HEK293 (cell line): ENCODE measurements at regions not wholly inside any gene's neighbourhood (a gene's known extent, or its start where the extent isn't known, plus 50 kb on each side); places are given as distances from the start of the nearest gene placed in this dataset.

Source experiments
- CTCF ChIA-PET: fragments of 350-600 bp; formaldehyde crosslinking; extraction: SDS; loops from one replicate; lab custom pipeline; 2021; ENCODE audit warnings: antibody characterized with exemption; lab: Yijun Ruan, JAX
- POLR2A ChIA-PET: fragments of 300-600 bp; formaldehyde crosslinking; extraction: SDS; loops from one replicate; lab custom pipeline; 2020; ENCODE audit warnings: antibody characterized with exemption, inconsistent platforms; lab: Yijun Ruan, JAX
- H3K27ac ChIP-seq: fragments of 200-500 bp; sonication (Bioruptor generic); 2 replicates; pipeline ENCODE4 v1.5.1; 2014; ENCODE audit warnings: low read depth, low read length, control low read depth, inconsistent platforms; ENCODE audit errors: extremely low read depth
- H3K36me3 ChIP-seq, 2 experiments: fragments of 200-500 bp in 1 of 2; sonication (Bioruptor generic) in 1 of 2; 1 replicate in 1 of 2; 2 replicates in 1 of 2; pipeline ENCODE4 v1.5.1; 2014 to 2017; ENCODE audit warnings: inconsistent platforms in 2 of 2, low read length in 2 of 2; ENCODE audit not compliant: control insufficient read depth in 2 of 2, insufficient read depth in 1 of 2
- H3K4me1 ChIP-seq: fragments of 200-500 bp; sonication (Bioruptor generic); 2 replicates; pipeline ENCODE4 v1.5.1; 2014; ENCODE audit warnings: mild to moderate bottlenecking, low read length, inconsistent platforms; ENCODE audit not compliant: control insufficient read depth, insufficient read depth
- H3K4me3 ChIP-seq: 2 replicates; pipeline ENCODE4 v1.5.1; 2011; ENCODE audit warnings: low read depth, mild to moderate bottlenecking, control low read depth, low read length, moderate library complexity
- H3K9me3 ChIP-seq: fragments of 200-500 bp; sonication (Bioruptor generic); 2 replicates; pipeline ENCODE4 v1.5.1; 2014; ENCODE audit warnings: low read depth, low read length, inconsistent platforms; ENCODE audit not compliant: control insufficient read depth, insufficient read depth
- BCL11B ChIP-seq: fragments of 450-650 bp; formaldehyde crosslinking; IDR thresholded peaks from 2 replicates; pipeline ENCODE4 v1.5.1; 2016; ENCODE audit warnings: low read depth, missing biosample characterization, missing genetic modification characterization
- HOXA7 ChIP-seq: sonication (generic); formaldehyde crosslinking; IDR thresholded peaks from 2 replicates; pipeline ENCODE4 v1.8.1; 2022; ENCODE audit warnings: missing genetic modification reagents, borderline replicate concordance
- IKZF3 ChIP-seq: fragments of 450-650 bp; IDR thresholded peaks from 2 replicates; pipeline ENCODE4 v1.5.0; 2018; ENCODE audit warnings: missing biosample characterization, mild to moderate bottlenecking, missing genetic modification characterization, moderate library complexity
- KLF7 ChIP-seq: fragments of 450-650 bp; formaldehyde crosslinking; IDR thresholded peaks from 2 replicates; pipeline ENCODE4 v1.5.1; 2016; ENCODE audit warnings: missing biosample characterization, missing genetic modification characterization, borderline replicate concordance
- MYNN ChIP-seq: fragments of 450-650 bp; formaldehyde crosslinking; IDR thresholded peaks from 2 replicates; pipeline ENCODE4 v1.5.1; 2016; ENCODE audit warnings: missing biosample characterization, missing genetic modification characterization, borderline replicate concordance
- OSR2 ChIP-seq: fragments of 450-650 bp; formaldehyde crosslinking; IDR thresholded peaks from 2 replicates; pipeline ENCODE4 v1.5.1; 2016; ENCODE audit warnings: missing biosample characterization, missing genetic modification characterization
- SALL2 ChIP-seq: fragments of 450-650 bp; formaldehyde crosslinking; IDR thresholded peaks from 2 replicates; pipeline ENCODE4 v1.5.0; 2017; ENCODE audit warnings: missing biosample characterization, mild to moderate bottlenecking, missing genetic modification characterization, borderline replicate concordance
- SETDB1 ChIP-seq: IDR thresholded peaks from one replicate; pipeline ENCODE4 v1.6.1; 2017; ENCODE audit warnings: mild to moderate bottlenecking, low read length, moderate library complexity, mixed read lengths; ENCODE audit not compliant: insufficient read length
- ZBTB1 ChIP-seq: fragments of 450-650 bp; formaldehyde crosslinking; IDR thresholded peaks from 2 replicates; pipeline ENCODE4 v1.5.1; 2016; ENCODE audit warnings: missing biosample characterization, missing genetic modification characterization
- ZNF121 ChIP-seq: fragments of 450-650 bp; formaldehyde crosslinking; IDR thresholded peaks from 2 replicates; pipeline ENCODE4 v1.5.1; 2016; ENCODE audit warnings: missing biosample characterization, missing genetic modification characterization
- ZNF184 ChIP-seq: fragments of 450-650 bp; IDR thresholded peaks from 2 replicates; pipeline ENCODE4 v1.5.1; 2018; ENCODE audit warnings: missing biosample characterization, mild to moderate bottlenecking, missing genetic modification characterization
- ZNF221 ChIP-seq: fragments of 450-650 bp; formaldehyde crosslinking; IDR thresholded peaks from 2 replicates; pipeline ENCODE4 v1.5.1; 2017; ENCODE audit warnings: missing biosample characterization, missing genetic modification characterization, borderline replicate concordance
- ZNF24 ChIP-seq: fragments of 450-650 bp; formaldehyde crosslinking; IDR thresholded peaks from 2 replicates; pipeline ENCODE4 v1.5.1; 2016; ENCODE audit warnings: missing biosample characterization, missing genetic modification characterization
- ZNF302 ChIP-seq: fragments of 450-650 bp; formaldehyde crosslinking; IDR thresholded peaks from 2 replicates; pipeline ENCODE4 v1.5.1; 2016; ENCODE audit warnings: missing biosample characterization, missing genetic modification characterization, low read depth
- ZNF354C ChIP-seq: fragments of 450-650 bp; formaldehyde crosslinking; IDR thresholded peaks from 2 replicates; pipeline ENCODE4 v1.5.1; 2016; ENCODE audit warnings: missing biosample characterization, missing genetic modification characterization, low read depth, borderline replicate concordance
- ZNF529 ChIP-seq: fragments of 450-650 bp; formaldehyde crosslinking; IDR thresholded peaks from 2 replicates; pipeline ENCODE4 v1.5.1; 2017; ENCODE audit warnings: missing genetic modification characterization, missing biosample characterization; ENCODE audit not compliant: insufficient replicate concordance
- ZNF548 ChIP-seq: fragments of 450-650 bp; formaldehyde crosslinking; IDR thresholded peaks from 2 replicates; pipeline ENCODE4 v1.5.1; 2016; ENCODE audit warnings: missing biosample characterization, missing genetic modification characterization
- ZNF626 ChIP-seq: fragments of 450-650 bp; sonication (Bioruptor Pico); formaldehyde crosslinking; IDR thresholded peaks from 2 replicates; pipeline ENCODE4 v1.5.1; 2018; ENCODE audit warnings: missing biosample characterization, missing genetic modification characterization, inconsistent platforms
- ZNF654 ChIP-seq: fragments of 450-650 bp; formaldehyde crosslinking; IDR thresholded peaks from 2 replicates; pipeline ENCODE4 v1.5.1; 2016; ENCODE audit warnings: low read depth, missing biosample characterization, missing genetic modification characterization
- ZNF792 ChIP-seq: fragments of 450-650 bp; formaldehyde crosslinking; IDR thresholded peaks from 2 replicates; pipeline ENCODE4 v1.5.1; 2016; ENCODE audit warnings: missing biosample characterization, missing genetic modification characterization
- ZSCAN30 ChIP-seq: fragments of 450-650 bp; IDR thresholded peaks from 2 replicates; pipeline ENCODE4 v1.5.1; 2018; ENCODE audit warnings: missing biosample characterization, mild to moderate bottlenecking, missing genetic modification characterization, moderate library complexity
- TF ChIP-seq, protein P1 (sequence below): fragments of 450-650 bp; formaldehyde crosslinking; IDR thresholded peaks from 2 replicates; pipeline ENCODE4 v1.5.1; 2016; ENCODE audit warnings: missing biosample characterization, missing genetic modification characterization
- TF ChIP-seq, protein P2 (sequence below): fragments of 450-650 bp; formaldehyde crosslinking; IDR thresholded peaks from 2 replicates; pipeline ENCODE4 v1.5.1; 2017; ENCODE audit warnings: missing biosample characterization, missing genetic modification characterization
- TF ChIP-seq, protein P3 (sequence below): fragments of 450-650 bp; formaldehyde crosslinking; IDR thresholded peaks from 2 replicates; pipeline ENCODE4 v1.5.1; 2016; ENCODE audit warnings: missing biosample characterization, missing genetic modification characterization, borderline replicate concordance
- TF ChIP-seq, protein P4 (sequence below): fragments of 450-650 bp; formaldehyde crosslinking; IDR thresholded peaks from 2 replicates; pipeline ENCODE4 v1.5.1; 2017; ENCODE audit warnings: missing biosample characterization, missing genetic modification characterization

DNA sequence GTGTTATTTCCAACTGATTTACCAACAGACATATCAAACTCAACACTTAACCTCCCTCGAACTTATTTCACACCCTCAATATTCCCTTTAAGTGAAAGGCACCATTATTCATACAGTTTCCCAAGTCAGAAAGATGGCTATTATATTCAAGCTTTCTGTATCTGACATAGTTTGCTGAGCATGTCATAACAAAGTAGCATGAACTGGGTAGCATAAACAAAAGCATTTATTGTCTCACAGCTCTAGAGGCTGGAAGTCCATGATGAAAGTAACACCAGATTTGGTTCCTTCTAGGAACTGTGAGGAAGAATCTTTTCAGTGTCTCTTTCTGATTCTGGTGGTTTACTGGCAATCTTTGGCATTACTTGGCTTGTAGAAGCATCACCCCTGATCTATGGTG lies 1388.6 kb downstream of the TECRL start:
- Histone ChIP-seq H3K36me3 (no peaks in the 10 kb centered on the region), H3K4me3 (no peak overlapping the region), H3K27ac (no peak overlapping the region), H3K4me1 (no peaks in the 10 kb centered on the region), H3K9me3 (no peaks in the 10 kb centered on the region)
- TF ChIP-seq OSR2 (no peak), ZBTB1 (tag by site-specific recombination) (no peak), SETDB1 (no peak), ZNF184 (tag by site-specific recombination) (no peak), SALL2 (no peak), ZNF221 (tag by site-specific recombination) (no peak), ZNF548 (tag by site-specific recombination) (no peak), BCL11B (tag by site-specific recombination) (no peak), KLF7 (tag by site-specific recombination) (no peak), ZNF654 (tag by site-specific recombination) (no peak), ZNF24 (no peak)
- TF ChIP-seq, protein P1, sequence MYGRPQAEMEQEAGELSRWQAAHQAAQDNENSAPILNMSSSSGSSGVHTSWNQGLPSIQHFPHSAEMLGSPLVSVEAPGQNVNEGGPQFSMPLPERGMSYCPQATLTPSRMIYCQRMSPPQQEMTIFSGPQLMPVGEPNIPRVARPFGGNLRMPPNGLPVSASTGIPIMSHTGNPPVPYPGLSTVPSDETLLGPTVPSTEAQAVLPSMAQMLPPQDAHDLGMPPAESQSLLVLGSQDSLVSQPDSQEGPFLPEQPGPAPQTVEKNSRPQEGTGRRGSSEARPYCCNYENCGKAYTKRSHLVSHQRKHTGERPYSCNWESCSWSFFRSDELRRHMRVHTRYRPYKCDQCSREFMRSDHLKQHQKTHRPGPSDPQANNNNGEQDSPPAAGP = no peak
- TF ChIP-seq, protein P2, sequence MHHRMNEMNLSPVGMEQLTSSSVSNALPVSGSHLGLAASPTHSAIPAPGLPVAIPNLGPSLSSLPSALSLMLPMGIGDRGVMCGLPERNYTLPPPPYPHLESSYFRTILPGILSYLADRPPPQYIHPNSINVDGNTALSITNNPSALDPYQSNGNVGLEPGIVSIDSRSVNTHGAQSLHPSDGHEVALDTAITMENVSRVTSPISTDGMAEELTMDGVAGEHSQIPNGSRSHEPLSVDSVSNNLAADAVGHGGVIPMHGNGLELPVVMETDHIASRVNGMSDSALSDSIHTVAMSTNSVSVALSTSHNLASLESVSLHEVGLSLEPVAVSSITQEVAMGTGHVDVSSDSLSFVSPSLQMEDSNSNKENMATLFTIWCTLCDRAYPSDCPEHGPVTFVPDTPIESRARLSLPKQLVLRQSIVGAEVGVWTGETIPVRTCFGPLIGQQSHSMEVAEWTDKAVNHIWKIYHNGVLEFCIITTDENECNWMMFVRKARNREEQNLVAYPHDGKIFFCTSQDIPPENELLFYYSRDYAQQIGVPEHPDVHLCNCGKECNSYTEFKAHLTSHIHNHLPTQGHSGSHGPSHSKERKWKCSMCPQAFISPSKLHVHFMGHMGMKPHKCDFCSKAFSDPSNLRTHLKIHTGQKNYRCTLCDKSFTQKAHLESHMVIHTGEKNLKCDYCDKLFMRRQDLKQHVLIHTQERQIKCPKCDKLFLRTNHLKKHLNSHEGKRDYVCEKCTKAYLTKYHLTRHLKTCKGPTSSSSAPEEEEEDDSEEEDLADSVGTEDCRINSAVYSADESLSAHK (tag by site-specific recombination) = no peak
- POLR2A ChIA-PET = no interaction called here
- CTCF ChIA-PET = no interaction called here

DNA sequence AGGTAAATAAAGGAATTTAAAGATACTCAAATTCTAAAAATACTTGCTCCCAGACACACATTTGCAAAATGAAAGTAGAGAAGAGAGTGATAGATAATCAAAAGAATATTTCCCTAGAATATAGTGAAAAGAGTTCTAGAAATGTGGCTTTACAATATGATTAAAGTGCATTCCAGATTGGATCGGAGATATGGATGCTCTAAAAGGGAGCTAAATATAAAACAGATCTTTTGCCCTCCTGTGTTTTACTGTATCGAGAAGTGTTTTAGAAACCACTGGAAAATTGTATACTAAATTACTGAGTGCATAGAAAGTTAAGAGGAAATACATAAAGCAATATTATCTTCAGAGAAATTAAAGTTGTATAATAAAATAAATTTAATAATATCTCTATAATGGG lies 1392.0 kb downstream of the TECRL start:
- no peak overlapping the region for H3K4me3 ChIP-seq
- H3K9me3 ChIP-seq = no peaks in the 10 kb centered on the region
- ChIA-PET CTCF (no interaction called here), POLR2A (no interaction called here)
- no peaks in the 10 kb centered on the region for H3K36me3 ChIP-seq
- H3K4me1 ChIP-seq = no peaks in the 10 kb centered on the region
- H3K27ac ChIP-seq = no peak overlapping the region
- TF ChIP-seq ZNF354C (tag by site-specific recombination) = no peak
- no peak for TF ChIP-seq ZNF792
- no peak for TF ChIP-seq ZNF302 (tag by site-specific recombination)
- TF ChIP-seq IKZF3 (tag by site-specific recombination) = no peak
- TF ChIP-seq HOXA7 (CRISPR knock-in tag) = no peak
- TF ChIP-seq ZNF626 = no peak
- no peak for TF ChIP-seq ZNF121 (tag by site-specific recombination)
- TF ChIP-seq ZSCAN30 (tag by site-specific recombination) = no peak
- no peak for TF ChIP-seq ZNF529 (tag by site-specific recombination)
- TF ChIP-seq, protein P3, sequence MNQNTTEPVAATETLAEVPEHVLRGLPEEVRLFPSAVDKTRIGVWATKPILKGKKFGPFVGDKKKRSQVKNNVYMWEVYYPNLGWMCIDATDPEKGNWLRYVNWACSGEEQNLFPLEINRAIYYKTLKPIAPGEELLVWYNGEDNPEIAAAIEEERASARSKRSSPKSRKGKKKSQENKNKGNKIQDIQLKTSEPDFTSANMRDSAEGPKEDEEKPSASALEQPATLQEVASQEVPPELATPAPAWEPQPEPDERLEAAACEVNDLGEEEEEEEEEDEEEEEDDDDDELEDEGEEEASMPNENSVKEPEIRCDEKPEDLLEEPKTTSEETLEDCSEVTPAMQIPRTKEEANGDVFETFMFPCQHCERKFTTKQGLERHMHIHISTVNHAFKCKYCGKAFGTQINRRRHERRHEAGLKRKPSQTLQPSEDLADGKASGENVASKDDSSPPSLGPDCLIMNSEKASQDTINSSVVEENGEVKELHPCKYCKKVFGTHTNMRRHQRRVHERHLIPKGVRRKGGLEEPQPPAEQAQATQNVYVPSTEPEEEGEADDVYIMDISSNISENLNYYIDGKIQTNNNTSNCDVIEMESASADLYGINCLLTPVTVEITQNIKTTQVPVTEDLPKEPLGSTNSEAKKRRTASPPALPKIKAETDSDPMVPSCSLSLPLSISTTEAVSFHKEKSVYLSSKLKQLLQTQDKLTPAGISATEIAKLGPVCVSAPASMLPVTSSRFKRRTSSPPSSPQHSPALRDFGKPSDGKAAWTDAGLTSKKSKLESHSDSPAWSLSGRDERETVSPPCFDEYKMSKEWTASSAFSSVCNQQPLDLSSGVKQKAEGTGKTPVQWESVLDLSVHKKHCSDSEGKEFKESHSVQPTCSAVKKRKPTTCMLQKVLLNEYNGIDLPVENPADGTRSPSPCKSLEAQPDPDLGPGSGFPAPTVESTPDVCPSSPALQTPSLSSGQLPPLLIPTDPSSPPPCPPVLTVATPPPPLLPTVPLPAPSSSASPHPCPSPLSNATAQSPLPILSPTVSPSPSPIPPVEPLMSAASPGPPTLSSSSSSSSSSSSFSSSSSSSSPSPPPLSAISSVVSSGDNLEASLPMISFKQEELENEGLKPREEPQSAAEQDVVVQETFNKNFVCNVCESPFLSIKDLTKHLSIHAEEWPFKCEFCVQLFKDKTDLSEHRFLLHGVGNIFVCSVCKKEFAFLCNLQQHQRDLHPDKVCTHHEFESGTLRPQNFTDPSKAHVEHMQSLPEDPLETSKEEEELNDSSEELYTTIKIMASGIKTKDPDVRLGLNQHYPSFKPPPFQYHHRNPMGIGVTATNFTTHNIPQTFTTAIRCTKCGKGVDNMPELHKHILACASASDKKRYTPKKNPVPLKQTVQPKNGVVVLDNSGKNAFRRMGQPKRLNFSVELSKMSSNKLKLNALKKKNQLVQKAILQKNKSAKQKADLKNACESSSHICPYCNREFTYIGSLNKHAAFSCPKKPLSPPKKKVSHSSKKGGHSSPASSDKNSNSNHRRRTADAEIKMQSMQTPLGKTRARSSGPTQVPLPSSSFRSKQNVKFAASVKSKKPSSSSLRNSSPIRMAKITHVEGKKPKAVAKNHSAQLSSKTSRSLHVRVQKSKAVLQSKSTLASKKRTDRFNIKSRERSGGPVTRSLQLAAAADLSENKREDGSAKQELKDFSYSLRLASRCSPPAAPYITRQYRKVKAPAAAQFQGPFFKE = no peak
- TF ChIP-seq MYNN (tag by site-specific recombination) = no peak
- TF ChIP-seq, protein P4, sequence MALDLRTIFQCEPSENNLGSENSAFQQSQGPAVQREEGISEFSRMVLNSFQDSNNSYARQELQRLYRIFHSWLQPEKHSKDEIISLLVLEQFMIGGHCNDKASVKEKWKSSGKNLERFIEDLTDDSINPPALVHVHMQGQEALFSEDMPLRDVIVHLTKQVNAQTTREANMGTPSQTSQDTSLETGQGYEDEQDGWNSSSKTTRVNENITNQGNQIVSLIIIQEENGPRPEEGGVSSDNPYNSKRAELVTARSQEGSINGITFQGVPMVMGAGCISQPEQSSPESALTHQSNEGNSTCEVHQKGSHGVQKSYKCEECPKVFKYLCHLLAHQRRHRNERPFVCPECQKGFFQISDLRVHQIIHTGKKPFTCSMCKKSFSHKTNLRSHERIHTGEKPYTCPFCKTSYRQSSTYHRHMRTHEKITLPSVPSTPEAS = no peak
